WTC11 (cell line): ENCODE measurements at regions not wholly inside any gene's neighbourhood (a gene's known extent, or its start where the extent isn't known, plus 50 kb on each side); places are given as distances from the start of the nearest gene placed in this dataset.
A peak's percentile ranks its signal among the peaks of the same experiment; 100 is the strongest.

Experiments used
- ATAC-seq: fragments of 200-7000 bp; cut with Tn5 transposase; 2 replicates; pipeline ENCODE4 v1.10.0; 2021; ENCODE audit warnings: mild to moderate bottlenecking, moderate library complexity
- CTCF ChIA-PET: fragments of 300-600 bp; sonication (Branson Sonifier 250); formaldehyde crosslinking; loops from one replicate; lab custom pipeline; 2021; ENCODE audit warnings: antibody characterized with exemption; lab: Charles Lee
- POLR2A ChIA-PET: fragments of 350-600 bp; sonication (Branson Sonifier 250); formaldehyde crosslinking; loops from one replicate; lab custom pipeline; 2021; ENCODE audit warnings: antibody characterized with exemption; lab: Charles Lee
- DNase-seq: peaks from one replicate; pipeline ENCODE4 v3.0.0; 2021; ENCODE audit warnings: low spot score
- H3K27ac Mint-ChIP-seq: 2 replicates; pipeline ENCODE4 v1.8.0; 2021; ENCODE audit warnings: mixed read lengths
- H3K27me3 Mint-ChIP-seq: 2 replicates; pipeline ENCODE4 v1.8.0; 2021; ENCODE audit warnings: low read depth, mild to moderate bottlenecking, moderate library complexity, mixed read lengths
- H3K36me3 Mint-ChIP-seq: 2 replicates; pipeline ENCODE4 v1.8.0; 2021; ENCODE audit warnings: mixed read lengths
- H3K4me1 Mint-ChIP-seq: 2 replicates; pipeline ENCODE4 v1.8.0; 2022; ENCODE audit warnings: mixed read lengths
- H3K4me3 Mint-ChIP-seq: 2 replicates; pipeline ENCODE4 v1.8.0; 2021; ENCODE audit warnings: mild to moderate bottlenecking, moderate library complexity, mixed read lengths
- H3K9me3 Mint-ChIP-seq: 2 replicates; pipeline ENCODE4 v1.8.0; 2021; ENCODE audit warnings: mixed read lengths
- ATF2 ChIP-seq: sonication (generic); formaldehyde crosslinking; IDR thresholded peaks from 2 replicates; pipeline ENCODE4 v1.8.1; 2022; ENCODE audit warnings: low read depth, missing genetic modification reagents, borderline replicate concordance
- CREM ChIP-seq: sonication (generic); formaldehyde crosslinking; IDR thresholded peaks from 2 replicates; pipeline ENCODE4 v1.8.1; 2022; ENCODE audit warnings: mild to moderate bottlenecking, missing genetic modification reagents, moderate library complexity
- E2F1 ChIP-seq: sonication (generic); formaldehyde crosslinking; IDR thresholded peaks from 2 replicates; pipeline ENCODE4 v1.8.0; 2022; ENCODE audit warnings: mild to moderate bottlenecking, missing genetic modification reagents
- ELF4 ChIP-seq: sonication (generic); formaldehyde crosslinking; IDR thresholded peaks from 2 replicates; pipeline ENCODE4 v1.8.1; 2022; ENCODE audit warnings: low read depth, mild to moderate bottlenecking, moderate library complexity, missing genetic modification reagents
- FOXP1 ChIP-seq: sonication (generic); formaldehyde crosslinking; IDR thresholded peaks from 2 replicates; pipeline ENCODE4 v1.8.0; 2022; ENCODE audit warnings: missing genetic modification reagents, mild to moderate bottlenecking, moderate library complexity, borderline replicate concordance
- HMGXB4 ChIP-seq: sonication (generic); formaldehyde crosslinking; IDR thresholded peaks from 2 replicates; pipeline ENCODE4 v1.8.1; 2023; ENCODE audit warnings: mild to moderate bottlenecking, moderate library complexity, missing genetic modification reagents
- IRF2 ChIP-seq: sonication (generic); formaldehyde crosslinking; IDR thresholded peaks from 2 replicates; pipeline ENCODE4 v1.8.0; 2022; ENCODE audit warnings: low read depth, missing genetic modification reagents, borderline replicate concordance
- JAZF1 ChIP-seq: fragments of 250-450 bp; sonication (Bioruptor Pico); IDR thresholded peaks from 2 replicates; pipeline ENCODE4 v1.9.0; 2021; ENCODE audit warnings: moderate library complexity, mild to moderate bottlenecking, inconsistent platforms
- MLX ChIP-seq: sonication (generic); formaldehyde crosslinking; IDR thresholded peaks from 2 replicates; pipeline ENCODE4 v1.8.1; 2023; ENCODE audit warnings: mild to moderate bottlenecking, missing genetic modification reagents, moderate library complexity
- MXD4 ChIP-seq: fragments of 250-450 bp; sonication (Bioruptor Pico); IDR thresholded peaks from 2 replicates; pipeline ENCODE4 v1.8.0; 2021; ENCODE audit warnings: mild to moderate bottlenecking, moderate library complexity, borderline replicate concordance
- MYBL2 ChIP-seq: sonication (generic); formaldehyde crosslinking; IDR thresholded peaks from 2 replicates; pipeline ENCODE4 v1.8.1; 2023; ENCODE audit warnings: mild to moderate bottlenecking, moderate library complexity, missing genetic modification reagents
- NFATC4 ChIP-seq: fragments of 250-450 bp; sonication (Bioruptor Pico); IDR thresholded peaks from 2 replicates; pipeline ENCODE4 v1.9.0; 2021; ENCODE audit warnings: mild to moderate bottlenecking
- NR3C1 ChIP-seq: sonication (generic); formaldehyde crosslinking; conservative IDR thresholded peaks from 2 replicates; pipeline ENCODE4 v1.8.1; 2023; ENCODE audit warnings: low read depth, mild to moderate bottlenecking, missing genetic modification reagents
- RORB ChIP-seq: fragments of 250-450 bp; sonication (Bioruptor Pico); IDR thresholded peaks from 2 replicates; pipeline ENCODE4 v1.9.0; 2021; ENCODE audit warnings: mild to moderate bottlenecking
- SMAD3 ChIP-seq: sonication (generic); formaldehyde crosslinking; IDR thresholded peaks from 2 replicates; pipeline ENCODE4 v1.8.0; 2022; ENCODE audit warnings: missing genetic modification reagents, mild to moderate bottlenecking, borderline replicate concordance
- TCF7 ChIP-seq: sonication (generic); formaldehyde crosslinking; IDR thresholded peaks from 2 replicates; pipeline ENCODE4 v1.8.0; 2022; ENCODE audit warnings: mild to moderate bottlenecking, low read depth, missing genetic modification reagents, moderate library complexity
- TP53 ChIP-seq: sonication (generic); formaldehyde crosslinking; IDR thresholded peaks from 2 replicates; pipeline ENCODE4 v1.8.1; 2023; ENCODE audit warnings: mild to moderate bottlenecking, missing genetic modification reagents
- ZBTB21 ChIP-seq: sonication (generic); formaldehyde crosslinking; IDR thresholded peaks from 2 replicates; pipeline ENCODE4 v1.8.1; 2023; ENCODE audit warnings: mild to moderate bottlenecking, missing genetic modification reagents, borderline replicate concordance
- ZNF121 ChIP-seq: sonication (generic); formaldehyde crosslinking; IDR thresholded peaks from 2 replicates; pipeline ENCODE4 v1.8.0; 2023; ENCODE audit warnings: missing genetic modification reagents
- ZNF138 ChIP-seq: sonication (generic); formaldehyde crosslinking; conservative IDR thresholded peaks from 2 replicates; pipeline ENCODE4 v1.8.1; 2022; ENCODE audit warnings: mild to moderate bottlenecking, moderate library complexity, missing genetic modification reagents
- ZNF317 ChIP-seq: sonication (generic); formaldehyde crosslinking; IDR thresholded peaks from 2 replicates; pipeline ENCODE4 v1.8.1; 2023; ENCODE audit warnings: low read depth, mild to moderate bottlenecking, moderate library complexity, missing genetic modification reagents, borderline replicate concordance
- TF ChIP-seq, protein P1 (sequence below): sonication (generic); formaldehyde crosslinking; IDR thresholded peaks from 2 replicates; pipeline ENCODE4 v1.8.1; 2023; ENCODE audit warnings: mild to moderate bottlenecking, missing genetic modification reagents, moderate library complexity
- TF ChIP-seq, protein P2 (sequence below): sonication (generic); formaldehyde crosslinking; IDR thresholded peaks from 2 replicates; pipeline ENCODE4 v1.8.1; 2023; ENCODE audit warnings: mild to moderate bottlenecking, missing genetic modification reagents
- TF ChIP-seq, protein P3 (sequence below): sonication (generic); formaldehyde crosslinking; IDR thresholded peaks from 2 replicates; pipeline ENCODE4 v1.8.0; 2023; ENCODE audit warnings: missing genetic modification reagents, mild to moderate bottlenecking, borderline replicate concordance

DNA sequence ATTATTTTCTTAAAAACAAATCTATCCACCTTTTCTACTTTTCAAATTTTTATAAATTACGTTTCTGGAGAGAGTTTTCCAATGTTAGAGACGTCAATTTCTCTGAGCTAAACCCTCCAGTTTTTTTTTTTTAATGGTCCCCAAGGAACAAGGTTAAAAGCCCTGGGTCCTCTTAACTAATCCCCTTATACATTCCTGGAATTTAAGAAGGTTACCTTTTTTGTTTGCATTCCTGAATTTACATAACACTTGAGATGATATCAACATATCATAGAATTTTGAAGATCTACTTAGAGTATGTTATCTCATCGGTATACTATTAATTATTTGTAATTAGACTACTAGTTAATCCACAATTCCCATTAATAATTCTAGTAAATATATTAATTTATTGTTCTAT, 662.2 kb upstream of the LRFN5 start:
- ATAC-seq (peak; percentile 56; the same call in 1 of the 2 replicates), DNase-seq (no peak)
- Mint-ChIP-seq H3K9me3 (peaks cover 5% of the 10 kb centered on the region), H3K4me3 (no peak overlapping the region), H3K4me1 (peaks cover 3% of the 10 kb centered on the region; the same call in 1 of the 2 replicates), H3K27ac (no peak overlapping the region), H3K36me3 (no peaks in the 10 kb centered on the region), H3K27me3 (no peaks in the 10 kb centered on the region)
- POLR2A ChIA-PET: no interaction called here
- TF ChIP-seq HMGXB4 (CRISPR knock-in tag) (no peak), ZNF121 (CRISPR knock-in tag) (no peak), ELF4 (CRISPR knock-in tag) (no peak), JAZF1 (CRISPR knock-in tag) (no peak), ZNF317 (no peak), MLX (CRISPR knock-in tag) (no peak), NR3C1 (CRISPR knock-in tag) (no peak), TCF7 (CRISPR knock-in tag) (no peak), E2F1 (no peak), TP53 (CRISPR knock-in tag) (no peak), MXD4 (no peak), IRF2 (CRISPR knock-in tag) (no peak), ZBTB21 (CRISPR knock-in tag) (no peak), NFATC4 (no peak), MYBL2 (no peak), RORB (CRISPR knock-in tag) (no peak), ATF2 (no peak)
- CTCF ChIA-PET: no interaction called here

- no peaks in the 10 kb centered on the region for H3K9me3 Mint-ChIP-seq
- ChIA-PET CTCF (no interaction called here), POLR2A (no interaction called here)
- ATAC-seq (no peak), DNase-seq (no peak)
- no peaks in the 10 kb centered on the region for H3K36me3 Mint-ChIP-seq
- no peak overlapping the region for H3K27ac Mint-ChIP-seq
- H3K4me1 Mint-ChIP-seq: no peaks in the 10 kb centered on the region
- no peaks in the 10 kb centered on the region for H3K27me3 Mint-ChIP-seq
- H3K4me3 Mint-ChIP-seq: no peak overlapping the region
- TF ChIP-seq E2F1 (no peak), CREM (no peak), ZNF138 (CRISPR knock-in tag) (no peak), FOXP1 (CRISPR knock-in tag) (no peak), SMAD3 (CRISPR knock-in tag) (no peak)
- TF ChIP-seq, protein P1, sequence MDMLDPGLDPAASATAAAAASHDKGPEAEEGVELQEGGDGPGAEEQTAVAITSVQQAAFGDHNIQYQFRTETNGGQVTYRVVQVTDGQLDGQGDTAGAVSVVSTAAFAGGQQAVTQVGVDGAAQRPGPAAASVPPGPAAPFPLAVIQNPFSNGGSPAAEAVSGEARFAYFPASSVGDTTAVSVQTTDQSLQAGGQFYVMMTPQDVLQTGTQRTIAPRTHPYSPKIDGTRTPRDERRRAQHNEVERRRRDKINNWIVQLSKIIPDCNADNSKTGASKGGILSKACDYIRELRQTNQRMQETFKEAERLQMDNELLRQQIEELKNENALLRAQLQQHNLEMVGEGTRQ (CRISPR knock-in tag): no peak
- TF ChIP-seq, protein P2, sequence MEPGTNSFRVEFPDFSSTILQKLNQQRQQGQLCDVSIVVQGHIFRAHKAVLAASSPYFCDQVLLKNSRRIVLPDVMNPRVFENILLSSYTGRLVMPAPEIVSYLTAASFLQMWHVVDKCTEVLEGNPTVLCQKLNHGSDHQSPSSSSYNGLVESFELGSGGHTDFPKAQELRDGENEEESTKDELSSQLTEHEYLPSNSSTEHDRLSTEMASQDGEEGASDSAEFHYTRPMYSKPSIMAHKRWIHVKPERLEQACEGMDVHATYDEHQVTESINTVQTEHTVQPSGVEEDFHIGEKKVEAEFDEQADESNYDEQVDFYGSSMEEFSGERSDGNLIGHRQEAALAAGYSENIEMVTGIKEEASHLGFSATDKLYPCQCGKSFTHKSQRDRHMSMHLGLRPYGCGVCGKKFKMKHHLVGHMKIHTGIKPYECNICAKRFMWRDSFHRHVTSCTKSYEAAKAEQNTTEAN (CRISPR knock-in tag): no peak
- TF ChIP-seq, protein P3, sequence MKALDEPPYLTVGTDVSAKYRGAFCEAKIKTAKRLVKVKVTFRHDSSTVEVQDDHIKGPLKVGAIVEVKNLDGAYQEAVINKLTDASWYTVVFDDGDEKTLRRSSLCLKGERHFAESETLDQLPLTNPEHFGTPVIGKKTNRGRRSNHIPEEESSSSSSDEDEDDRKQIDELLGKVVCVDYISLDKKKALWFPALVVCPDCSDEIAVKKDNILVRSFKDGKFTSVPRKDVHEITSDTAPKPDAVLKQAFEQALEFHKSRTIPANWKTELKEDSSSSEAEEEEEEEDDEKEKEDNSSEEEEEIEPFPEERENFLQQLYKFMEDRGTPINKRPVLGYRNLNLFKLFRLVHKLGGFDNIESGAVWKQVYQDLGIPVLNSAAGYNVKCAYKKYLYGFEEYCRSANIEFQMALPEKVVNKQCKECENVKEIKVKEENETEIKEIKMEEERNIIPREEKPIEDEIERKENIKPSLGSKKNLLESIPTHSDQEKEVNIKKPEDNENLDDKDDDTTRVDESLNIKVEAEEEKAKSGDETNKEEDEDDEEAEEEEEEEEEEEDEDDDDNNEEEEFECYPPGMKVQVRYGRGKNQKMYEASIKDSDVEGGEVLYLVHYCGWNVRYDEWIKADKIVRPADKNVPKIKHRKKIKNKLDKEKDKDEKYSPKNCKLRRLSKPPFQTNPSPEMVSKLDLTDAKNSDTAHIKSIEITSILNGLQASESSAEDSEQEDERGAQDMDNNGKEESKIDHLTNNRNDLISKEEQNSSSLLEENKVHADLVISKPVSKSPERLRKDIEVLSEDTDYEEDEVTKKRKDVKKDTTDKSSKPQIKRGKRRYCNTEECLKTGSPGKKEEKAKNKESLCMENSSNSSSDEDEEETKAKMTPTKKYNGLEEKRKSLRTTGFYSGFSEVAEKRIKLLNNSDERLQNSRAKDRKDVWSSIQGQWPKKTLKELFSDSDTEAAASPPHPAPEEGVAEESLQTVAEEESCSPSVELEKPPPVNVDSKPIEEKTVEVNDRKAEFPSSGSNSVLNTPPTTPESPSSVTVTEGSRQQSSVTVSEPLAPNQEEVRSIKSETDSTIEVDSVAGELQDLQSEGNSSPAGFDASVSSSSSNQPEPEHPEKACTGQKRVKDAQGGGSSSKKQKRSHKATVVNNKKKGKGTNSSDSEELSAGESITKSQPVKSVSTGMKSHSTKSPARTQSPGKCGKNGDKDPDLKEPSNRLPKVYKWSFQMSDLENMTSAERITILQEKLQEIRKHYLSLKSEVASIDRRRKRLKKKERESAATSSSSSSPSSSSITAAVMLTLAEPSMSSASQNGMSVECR (CRISPR knock-in tag): no peak
Measured at GRCh38 chr14:40936861-40937260, 669.8 kb upstream of the LRFN5 start.
